Prostate gland (tissue), 2 donors: ENCODE measurements at regions not wholly inside any gene's neighbourhood (a gene's known extent, or its start where the extent isn't known, plus 50 kb on each side); places are given as distances from the start of the nearest gene placed in this dataset.

Experiments used
- CTCF ChIP-seq, 4 experiments: fragments of 200-600 bp in 2 of 4; fragments of 450-650 bp in 2 of 4; sonication (generic) in 2 of 4; IDR thresholded peaks; 1 replicate in 3 of 4; 2 replicates in 1 of 4; pipeline ENCODE4 v1.5.1; 2016 to 2019; ENCODE audit warnings: antibody characterized with exemption in 4 of 4, mild to moderate bottlenecking in 2 of 4, moderate library complexity in 2 of 4
- POLR2A ChIP-seq: fragments of 450-650 bp; IDR thresholded peaks from one replicate; pipeline ENCODE4 v1.6.1; 2016; ENCODE audit warnings: antibody characterized with exemption, mild to moderate bottlenecking
- POLR2AphosphoS5 ChIP-seq: sonication (generic); formaldehyde crosslinking; IDR thresholded peaks from one replicate; pipeline ENCODE4 v1.6.1; 2017; ENCODE audit warnings: antibody characterized with exemption

- peak; percentile 42 for TF ChIP-seq POLR2AphosphoS5
- no peak for TF ChIP-seq POLR2A
- no peak for TF ChIP-seq CTCF (IDR thresholded peaks at IDR 0.05)
Measured at GRCh38 chr1:239816081-239816782, 275.5 kb upstream of the FMN2 start.
